OCI-LY3 (cell line): ENCODE measurements at regions not wholly inside any gene's neighbourhood (a gene's known extent, or its start where the extent isn't known, plus 50 kb on each side); places are given as distances from the start of the nearest gene placed in this dataset.

Experiments
- H2AFZ ChIP-seq: fragments of 200-600, 300-600 bp; shearing (Covaris generic); 2 replicates; pipeline ENCODE4 v1.6.0; 2014; ENCODE audit warnings: antibody characterized with exemption, low read depth, low read length
- H3K27ac ChIP-seq: fragments of 200-600, 300-600 bp; sonication (generic); 2 replicates; pipeline ENCODE4 v1.5.1; 2014; ENCODE audit warnings: mild to moderate bottlenecking, low read length, moderate library complexity, mixed read lengths
- H3K27me3 ChIP-seq: fragments of 200-600, 300-600 bp; sonication (generic); 2 replicates; pipeline ENCODE4 v1.6.1; 2014; ENCODE audit warnings: low read depth, low read length, mixed read lengths
- H3K36me3 ChIP-seq: fragments of 200-600, 300-600 bp; sonication (generic); replicated peaks from 2 replicates; pipeline ENCODE3; 2014; ENCODE audit warnings: low read depth, low read length, mixed read lengths
- H3K4me1 ChIP-seq: fragments of 300-600, 200-600 bp; sonication (generic); 2 replicates; pipeline ENCODE4 v1.6.1; 2014; ENCODE audit warnings: low read length, mixed read lengths
- H3K4me2 ChIP-seq: fragments of 200-600, 300-600 bp; sonication (generic); 2 replicates; pipeline ENCODE4 v1.6.1; 2014; ENCODE audit warnings: low read length, mixed read lengths
- H3K4me3 ChIP-seq: fragments of 300-600, 200-600 bp; sonication (generic); 2 replicates; pipeline ENCODE4 v1.5.1; 2014; ENCODE audit warnings: antibody characterized with exemption, mild to moderate bottlenecking, low read length, moderate library complexity
- H3K79me2 ChIP-seq: fragments of 300-600, 200-600 bp; shearing (Covaris generic); 2 replicates; pipeline ENCODE4 v1.6.1; 2014; ENCODE audit warnings: mild to moderate bottlenecking, low read length, mixed read lengths
- H3K9ac ChIP-seq: fragments of 300-600, 200-600 bp; shearing (Covaris generic); 2 replicates; pipeline ENCODE4 v1.6.0; 2014; ENCODE audit warnings: mild to moderate bottlenecking, low read length, moderate library complexity
- H3K9me3 ChIP-seq: fragments of 200-600, 300-600 bp; shearing (Covaris generic); 2 replicates; pipeline ENCODE4 v1.6.1; 2014; ENCODE audit warnings: low read length, mixed read lengths; ENCODE audit not compliant: insufficient read depth
- H4K20me1 ChIP-seq: fragments of 200-600, 300-600 bp; sonication (generic); 2 replicates; pipeline ENCODE4 v1.6.1; 2016; ENCODE audit warnings: low read length, mixed read lengths; ENCODE audit not compliant: insufficient read depth
- CTCF ChIP-seq: fragments of 200-600, 300-600 bp; sonication (generic); IDR thresholded peaks from 2 replicates; pipeline ENCODE4 v1.5.1; 2014; ENCODE audit warnings: antibody characterized with exemption, low read length, low read depth
- EZH2phosphoT487 ChIP-seq: fragments of 200-600 bp; shearing (Covaris generic); IDR thresholded peaks from 2 replicates; pipeline ENCODE4 v1.6.1; 2018; ENCODE audit warnings: antibody characterized with exemption, mixed run types, low read depth

- Histone ChIP-seq H3K36me3 (no peaks in the 10 kb centered on the region), H3K9ac (no peak overlapping the region), H2AFZ (no peak overlapping the region), H4K20me1 (no peaks in the 10 kb centered on the region), H3K27me3 (no peaks in the 10 kb centered on the region), H3K79me2 (no peaks in the 10 kb centered on the region), H3K27ac (no peak overlapping the region), H3K4me3 (no peak overlapping the region), H3K4me1 (no peaks in the 10 kb centered on the region), H3K9me3 (no peaks in the 10 kb centered on the region), H3K4me2 (no peak overlapping the region)
- no peak for TF ChIP-seq EZH2phosphoT487
These were observed 1066.1 kb downstream of the BRD1 start for GRCh38 chr22:48761546-48761945.

DNA sequence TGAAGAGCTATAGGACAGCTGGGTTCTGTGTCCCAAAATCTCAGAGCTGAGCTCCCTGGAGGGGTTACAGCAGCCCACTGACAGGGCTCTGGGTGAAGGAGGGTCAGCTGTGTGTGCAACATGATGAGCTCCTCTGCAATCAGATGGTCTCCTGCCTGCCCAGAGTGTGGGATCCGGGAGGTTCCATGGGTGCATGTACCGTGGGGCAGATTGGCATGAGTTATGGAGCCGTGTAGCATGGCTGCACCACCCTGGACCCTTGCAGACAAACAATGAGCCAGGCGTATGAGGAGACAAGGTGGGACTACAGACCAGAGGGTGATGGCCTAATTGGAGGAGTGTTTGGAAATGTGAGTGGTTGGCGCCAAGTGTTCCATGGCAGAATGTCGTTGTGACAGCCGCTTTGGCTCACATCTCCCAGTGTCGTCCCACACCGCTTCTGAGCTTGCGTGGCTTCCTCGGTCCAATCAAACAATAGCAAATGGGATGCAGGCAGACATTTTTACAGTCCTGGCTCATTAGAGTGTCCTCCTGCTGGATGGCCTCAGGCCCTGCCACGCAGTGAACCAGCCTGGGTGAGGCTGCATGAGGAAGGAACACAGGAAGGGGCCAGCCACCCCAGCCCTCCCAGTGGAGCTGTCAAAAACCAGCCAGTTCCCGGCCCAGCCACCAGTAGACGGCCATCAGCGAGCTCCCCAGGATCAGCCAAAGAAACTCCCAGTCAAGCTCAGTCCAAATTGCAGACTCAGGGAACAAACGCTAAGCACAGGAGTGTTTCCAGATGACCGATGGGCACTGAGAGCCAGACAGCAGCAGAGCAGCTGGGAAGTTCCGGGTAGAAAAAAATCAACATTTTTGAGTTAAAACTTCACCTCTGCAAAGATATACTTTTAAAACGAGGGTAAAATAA, 1066.9 kb downstream of the BRD1 start:
- Histone ChIP-seq H3K9me3 (no peaks in the 10 kb centered on the region), H3K27me3 (no peaks in the 10 kb centered on the region), H3K4me3 (no peak overlapping the region), H3K36me3 (no peaks in the 10 kb centered on the region), H3K4me1 (no peaks in the 10 kb centered on the region), H4K20me1 (no peaks in the 10 kb centered on the region), H3K27ac (no peak overlapping the region), H3K79me2 (no peaks in the 10 kb centered on the region), H3K4me2 (no peak overlapping the region), H3K9ac (no peak overlapping the region), H2AFZ (no peak overlapping the region)
- TF ChIP-seq EZH2phosphoT487 (no peak), CTCF (no peak)

DNA sequence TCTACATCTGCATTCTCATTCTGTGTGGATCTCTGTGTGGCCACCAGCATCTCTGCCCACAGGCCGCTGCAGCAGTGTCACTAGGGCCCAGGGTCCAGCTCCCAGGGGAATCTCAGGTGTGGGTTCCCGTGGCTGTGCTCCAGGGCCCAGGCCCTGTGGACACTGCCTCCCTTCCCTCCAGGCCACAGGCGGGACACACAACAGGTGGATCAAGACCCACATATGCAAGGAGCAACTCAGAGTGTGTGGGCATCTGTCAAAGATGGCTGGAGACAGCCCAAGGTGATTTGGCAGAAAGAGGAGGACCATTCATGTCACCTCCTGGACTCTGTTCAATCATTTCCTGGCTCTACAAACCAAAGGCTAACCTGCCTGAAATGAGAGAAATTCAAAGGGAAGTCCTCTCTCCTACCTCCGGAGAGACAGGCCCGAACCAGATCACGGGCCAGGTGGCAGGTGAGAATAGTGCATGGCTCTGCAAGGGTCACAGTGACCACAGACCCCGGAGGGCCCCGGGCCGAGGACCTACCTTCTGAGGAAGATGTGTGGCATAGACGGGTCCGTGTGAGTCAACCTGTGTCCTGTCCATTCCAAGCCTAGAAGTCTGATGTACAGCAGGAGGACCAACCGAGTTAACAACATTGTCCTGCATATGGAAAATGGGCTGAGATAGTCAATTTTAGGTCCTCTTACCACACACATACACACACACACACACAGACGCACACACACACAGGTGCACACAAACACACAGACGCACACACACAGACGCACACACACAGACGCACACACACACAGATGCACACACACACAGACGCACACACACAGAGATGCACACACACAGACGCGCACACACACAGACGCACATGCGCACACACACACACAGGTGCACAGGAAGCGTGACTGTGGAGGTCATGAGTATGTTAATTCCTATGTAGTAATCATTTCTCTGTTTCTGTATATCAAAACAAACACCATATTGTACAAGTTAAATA, 1068.5 kb downstream of the BRD1 start:
- Histone ChIP-seq H3K4me1 (no peaks in the 10 kb centered on the region), H3K27ac (no peak overlapping the region), H3K27me3 (no peaks in the 10 kb centered on the region), H3K9ac (no peak overlapping the region), H2AFZ (no peak overlapping the region), H3K9me3 (no peaks in the 10 kb centered on the region), H3K79me2 (no peaks in the 10 kb centered on the region), H4K20me1 (no peaks in the 10 kb centered on the region), H3K4me2 (no peak overlapping the region), H3K4me3 (no peak overlapping the region), H3K36me3 (no peaks in the 10 kb centered on the region)
- TF ChIP-seq CTCF = no peak
- TF ChIP-seq EZH2phosphoT487 = no peak

- H3K9me3 ChIP-seq = no peaks in the 10 kb centered on the region
- H3K4me1 ChIP-seq = no peaks in the 10 kb centered on the region
- H3K4me2 ChIP-seq = no peak overlapping the region
- H3K9ac ChIP-seq = no peak overlapping the region
- no peaks in the 10 kb centered on the region for H3K79me2 ChIP-seq
- no peaks in the 10 kb centered on the region for H3K27me3 ChIP-seq
- H3K27ac ChIP-seq = no peak overlapping the region
- no peak overlapping the region for H3K4me3 ChIP-seq
- H4K20me1 ChIP-seq = no peaks in the 10 kb centered on the region
- no peak overlapping the region for H2AFZ ChIP-seq
- TF ChIP-seq CTCF (no peak), EZH2phosphoT487 (no peak)
- no peaks in the 10 kb centered on the region for H3K36me3 ChIP-seq
These were observed 1069.6 kb downstream of the BRD1 start for GRCh38 chr22:48757985-48758561.
